Neural crest cell (in vitro differentiated cells): ENCODE measurements at regions not wholly inside any gene's neighbourhood (a gene's known extent, or its start where the extent isn't known, plus 50 kb on each side); places are given as distances from the start of the nearest gene placed in this dataset.

ENCODE experiments used
- DNase-seq: peaks from one replicate; pipeline ENCODE4 v3.0.0; 2021; ENCODE audit warnings: low read depth, mixed read lengths, low spot score
- H3K27ac Mint-ChIP-seq: one replicate; pipeline ENCODE4 v1.8.0; 2021; ENCODE audit warnings: mild to moderate bottlenecking, mixed read lengths; ENCODE audit not compliant: unreplicated experiment
- H3K27me3 Mint-ChIP-seq: 2 replicates; pipeline ENCODE4 v1.8.0; 2021; ENCODE audit warnings: low read depth, mild to moderate bottlenecking, mixed read lengths
- H3K36me3 Mint-ChIP-seq: 2 replicates; pipeline ENCODE4 v1.8.0; 2021; ENCODE audit warnings: low read depth, mild to moderate bottlenecking, mixed read lengths
- H3K4me1 Mint-ChIP-seq: 2 replicates; pipeline ENCODE4 v1.8.0; 2021; ENCODE audit warnings: mixed read lengths
- H3K4me3 Mint-ChIP-seq: one replicate; pipeline ENCODE4 v1.8.0; 2021; ENCODE audit warnings: mild to moderate bottlenecking, mixed read lengths
- H3K9me3 Mint-ChIP-seq: 2 replicates; pipeline ENCODE4 v1.8.0; 2021; ENCODE audit warnings: mixed read lengths
- TF ChIP-seq, protein P1 (sequence below): fragments of 200-600 bp; sonication (generic); conservative IDR thresholded peaks from 2 replicates; pipeline ENCODE4 v1.5.0; 2021; ENCODE audit warnings: antibody characterized with exemption, mild to moderate bottlenecking

DNA sequence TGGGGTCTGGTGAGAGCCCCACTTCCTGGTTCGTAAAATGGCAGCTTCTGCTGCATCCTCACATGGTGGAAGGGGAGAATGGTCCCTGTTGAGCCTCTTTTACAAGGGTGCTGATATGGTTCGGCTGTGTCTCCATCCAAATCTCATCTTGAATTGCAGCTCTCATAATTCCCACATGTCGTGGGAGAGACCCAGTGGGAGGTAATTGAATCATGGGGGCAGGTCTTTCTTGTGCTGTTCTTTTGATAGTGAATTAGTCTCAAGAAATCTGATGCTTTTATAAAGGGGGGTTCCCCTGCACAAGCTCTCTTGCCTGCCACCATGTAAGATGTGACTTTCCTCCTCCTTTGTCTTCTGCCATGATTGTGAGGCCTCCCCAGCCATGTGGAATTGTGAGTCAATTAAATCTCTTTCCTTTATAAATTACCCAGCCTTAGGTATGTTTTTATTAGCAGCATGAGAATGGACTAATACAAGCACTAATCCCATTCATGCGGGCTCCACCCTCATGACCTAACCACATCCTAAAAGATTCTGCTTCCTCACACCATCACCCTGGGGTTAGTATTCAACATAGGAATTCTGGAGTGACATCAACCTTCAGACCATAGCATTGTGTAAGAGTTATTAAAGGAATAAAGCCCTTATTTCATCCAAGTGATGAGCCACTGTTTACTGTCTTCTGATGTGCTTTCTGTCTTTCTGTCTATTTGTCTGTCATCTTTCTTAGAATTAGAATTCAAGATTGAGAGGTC lies 159.0 kb upstream of the IRS2 start:
- Mint-ChIP-seq H3K4me3 (no peak overlapping the region), H3K27me3 (peaks cover 9% of the 10 kb centered on the region), H3K27ac (no peak overlapping the region), H3K36me3 (no peaks in the 10 kb centered on the region), H3K4me1 (no peaks in the 10 kb centered on the region), H3K9me3 (peaks cover 2% of the 10 kb centered on the region)
- TF ChIP-seq, protein P1, sequence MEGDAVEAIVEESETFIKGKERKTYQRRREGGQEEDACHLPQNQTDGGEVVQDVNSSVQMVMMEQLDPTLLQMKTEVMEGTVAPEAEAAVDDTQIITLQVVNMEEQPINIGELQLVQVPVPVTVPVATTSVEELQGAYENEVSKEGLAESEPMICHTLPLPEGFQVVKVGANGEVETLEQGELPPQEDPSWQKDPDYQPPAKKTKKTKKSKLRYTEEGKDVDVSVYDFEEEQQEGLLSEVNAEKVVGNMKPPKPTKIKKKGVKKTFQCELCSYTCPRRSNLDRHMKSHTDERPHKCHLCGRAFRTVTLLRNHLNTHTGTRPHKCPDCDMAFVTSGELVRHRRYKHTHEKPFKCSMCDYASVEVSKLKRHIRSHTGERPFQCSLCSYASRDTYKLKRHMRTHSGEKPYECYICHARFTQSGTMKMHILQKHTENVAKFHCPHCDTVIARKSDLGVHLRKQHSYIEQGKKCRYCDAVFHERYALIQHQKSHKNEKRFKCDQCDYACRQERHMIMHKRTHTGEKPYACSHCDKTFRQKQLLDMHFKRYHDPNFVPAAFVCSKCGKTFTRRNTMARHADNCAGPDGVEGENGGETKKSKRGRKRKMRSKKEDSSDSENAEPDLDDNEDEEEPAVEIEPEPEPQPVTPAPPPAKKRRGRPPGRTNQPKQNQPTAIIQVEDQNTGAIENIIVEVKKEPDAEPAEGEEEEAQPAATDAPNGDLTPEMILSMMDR, result no peak
- no peak for DNase-seq

DNA sequence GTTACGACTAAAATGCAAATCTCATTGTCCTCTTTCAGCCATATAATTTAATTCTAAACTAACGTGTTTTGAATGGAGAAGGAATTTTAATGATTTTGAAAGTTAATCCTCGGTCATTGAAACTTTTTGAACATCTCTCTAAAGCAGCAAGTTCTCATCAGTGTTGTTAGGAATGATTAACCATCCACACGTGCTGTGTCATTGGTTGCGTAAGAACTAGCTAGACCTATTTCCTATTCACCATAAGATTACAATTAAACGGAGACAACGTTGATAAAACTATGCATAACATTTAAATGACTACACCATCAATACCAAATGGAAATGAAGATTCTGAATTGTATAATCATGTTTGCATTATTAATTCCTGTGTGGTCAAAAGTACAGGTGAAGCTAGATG lies 155.6 kb upstream of the IRS2 start:
- H3K36me3 Mint-ChIP-seq, result no peaks in the 10 kb centered on the region
- no peaks in the 10 kb centered on the region for H3K4me1 Mint-ChIP-seq
- peaks cover 2% of the 10 kb centered on the region for H3K9me3 Mint-ChIP-seq
- DNase-seq, result no peak
- no peak overlapping the region for H3K4me3 Mint-ChIP-seq
- TF ChIP-seq, protein P1, result no peak
- peaks cover 6% of the 10 kb centered on the region for H3K27me3 Mint-ChIP-seq
- H3K27ac Mint-ChIP-seq, result no peak overlapping the region

DNA sequence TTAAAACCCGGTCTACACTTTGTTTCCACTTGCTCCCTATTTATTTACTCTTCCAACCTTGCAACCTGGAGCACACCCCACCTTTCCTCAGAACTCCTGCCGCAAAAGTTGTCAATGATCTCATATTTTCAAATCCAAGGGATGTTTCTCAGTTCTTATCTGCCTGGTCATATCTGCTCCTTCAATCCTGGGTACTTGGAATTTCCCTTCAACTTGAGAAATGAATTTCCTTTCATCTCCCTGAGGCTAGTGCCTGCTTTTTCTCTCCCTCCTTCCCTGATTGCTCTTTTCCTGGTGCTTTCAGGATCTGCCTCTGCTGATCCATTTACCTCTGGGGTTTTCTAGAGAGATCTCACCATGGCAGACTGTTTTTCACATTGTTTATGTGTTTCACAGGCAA lies 154.8 kb upstream of the IRS2 start:
- TF ChIP-seq, protein P1, result no peak
- peaks cover 2% of the 10 kb centered on the region for H3K9me3 Mint-ChIP-seq
- H3K4me1 Mint-ChIP-seq, result no peaks in the 10 kb centered on the region
- H3K4me3 Mint-ChIP-seq, result no peak overlapping the region
- no peaks in the 10 kb centered on the region for H3K36me3 Mint-ChIP-seq
- DNase-seq, result no peak
- peaks cover under 1% of the 10 kb centered on the region for H3K27me3 Mint-ChIP-seq
- no peak overlapping the region for H3K27ac Mint-ChIP-seq

DNA sequence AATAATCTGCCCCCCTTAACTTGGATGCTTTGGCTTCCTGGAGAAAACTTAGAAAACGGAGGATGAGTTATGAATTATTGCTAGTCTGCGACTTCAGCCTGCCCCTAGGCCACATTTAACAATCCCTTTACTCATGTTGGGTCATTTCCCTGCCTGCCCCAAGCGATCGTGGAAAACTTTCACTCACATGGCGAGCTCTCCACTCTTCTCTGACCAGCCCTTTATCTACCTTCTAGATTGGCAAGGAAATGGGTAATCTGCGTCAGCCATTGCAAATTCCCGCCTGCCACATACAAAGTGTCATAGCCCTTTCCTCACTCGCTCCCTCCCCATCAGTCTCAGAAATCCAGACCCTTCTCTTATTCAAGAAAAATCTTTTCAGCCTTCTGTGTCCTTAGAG lies 154.3 kb upstream of the IRS2 start:
- Mint-ChIP-seq H3K27ac (no peak overlapping the region), H3K9me3 (peaks cover 2% of the 10 kb centered on the region), H3K27me3 (no peaks in the 10 kb centered on the region), H3K4me3 (no peak overlapping the region), H3K4me1 (no peaks in the 10 kb centered on the region), H3K36me3 (no peaks in the 10 kb centered on the region)
- DNase-seq, result no peak
- TF ChIP-seq, protein P1, result no peak

DNA sequence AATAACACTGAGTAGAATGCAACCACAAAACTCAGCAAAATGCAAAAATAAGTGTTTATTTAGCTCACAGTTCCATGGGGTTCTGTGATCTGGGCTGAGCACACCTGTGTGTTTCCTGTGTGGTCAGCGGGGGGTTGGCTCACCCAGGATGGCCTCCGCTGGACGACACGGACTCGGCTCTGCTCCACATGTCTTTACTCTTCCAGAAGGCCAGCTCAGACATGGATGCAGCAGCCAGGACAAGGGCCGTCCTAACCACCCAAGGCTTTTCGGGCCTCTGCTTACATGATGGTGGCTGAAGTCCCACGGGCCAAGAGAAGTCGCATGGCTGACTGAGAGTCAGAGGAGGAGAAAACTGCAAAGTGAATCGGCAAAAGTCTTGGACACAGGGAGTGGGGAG lies 153.5 kb upstream of the IRS2 start:
- Mint-ChIP-seq H3K27me3 (no peaks in the 10 kb centered on the region), H3K4me3 (no peak overlapping the region), H3K36me3 (no peaks in the 10 kb centered on the region), H3K27ac (no peak overlapping the region), H3K9me3 (no peaks in the 10 kb centered on the region), H3K4me1 (no peaks in the 10 kb centered on the region)
- TF ChIP-seq, protein P1, result no peak
- no peak for DNase-seq
